ENCODE measurements at regions not wholly inside any gene's neighbourhood (a gene's known extent, or its start where the extent isn't known, plus 50 kb on each side); places are given as distances from the start of the nearest gene placed in this dataset.
"Not testable (repeated sequence)": the region's sequence is repeated elsewhere in the genome, so short reads cannot be mapped to it uniquely, and the experiment has no call there.

DNA sequence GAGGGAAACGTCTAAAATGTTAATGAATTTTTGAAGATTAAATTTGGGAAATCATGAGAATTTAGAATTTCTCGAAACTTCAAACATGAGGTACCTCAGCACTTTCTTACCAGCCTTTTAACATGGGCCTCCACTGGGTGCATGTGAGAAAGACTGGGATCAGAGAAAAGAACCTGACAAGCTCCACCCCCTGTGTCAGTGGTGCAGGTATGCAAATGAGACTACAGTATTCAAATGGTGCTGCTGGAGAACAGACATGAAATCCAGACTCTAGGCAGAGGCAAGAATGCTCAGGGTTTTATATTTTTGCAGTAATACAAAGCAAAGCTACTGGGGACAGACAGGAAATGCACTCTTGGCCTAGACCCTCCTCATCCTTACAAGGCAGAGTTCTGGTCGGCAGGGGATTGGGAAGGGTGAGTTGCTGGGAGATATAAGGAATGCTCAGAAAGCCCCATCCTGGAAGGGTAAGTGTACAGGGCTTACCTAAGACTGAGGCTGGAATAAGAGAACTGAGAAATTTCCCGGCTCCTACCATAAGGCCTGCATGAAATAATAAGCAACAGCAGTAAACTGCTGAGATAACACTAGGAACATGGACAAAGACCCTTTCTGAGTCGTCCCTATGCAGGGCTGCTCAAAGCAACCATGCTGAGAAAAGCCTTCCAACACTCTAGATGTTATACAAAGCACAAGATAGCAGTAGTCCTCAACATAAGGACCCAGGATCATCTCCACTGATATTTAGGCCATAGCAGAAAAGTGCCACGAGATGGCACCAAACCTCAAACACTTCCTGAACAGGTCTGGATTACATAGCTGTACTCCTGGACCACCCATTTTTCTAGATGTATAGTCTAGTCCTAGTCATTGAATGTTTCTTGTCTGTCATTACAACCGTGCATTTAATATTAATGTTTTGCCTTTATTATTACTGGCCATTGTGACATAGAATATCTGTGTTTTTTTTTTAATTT, 260.8 kb downstream of the RASSF9 start:
- DNase-seq: peak; percentile 65

DNA sequence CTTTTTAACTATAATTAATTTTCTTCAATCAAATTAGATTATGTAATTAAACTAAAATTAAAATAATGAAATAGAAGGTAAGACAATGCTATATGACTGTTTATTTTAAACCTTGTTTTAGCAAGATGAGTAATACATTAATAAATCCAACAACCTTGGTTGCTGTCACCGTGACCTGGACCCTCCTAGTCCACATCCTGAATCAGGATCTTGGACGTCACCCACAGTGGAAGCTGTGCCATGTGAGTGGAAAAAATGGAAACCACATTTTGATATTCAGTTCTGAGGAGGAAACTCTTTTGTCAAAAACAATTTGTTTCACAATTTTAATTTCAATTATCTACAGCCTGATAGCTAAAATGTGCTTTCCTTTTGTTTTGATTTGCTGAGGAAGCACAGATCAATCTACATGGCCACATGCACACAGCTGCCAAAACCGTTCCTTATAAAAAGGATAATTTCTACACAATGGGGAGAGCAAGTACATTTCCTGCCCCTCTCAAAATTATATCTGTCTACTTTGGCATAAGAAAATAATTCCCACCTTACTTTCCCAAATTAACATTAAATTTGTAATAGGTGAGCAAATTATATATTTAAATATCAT, 255.5 kb downstream of the RASSF9 start:
- DNase-seq: peak; percentile 6

DNA sequence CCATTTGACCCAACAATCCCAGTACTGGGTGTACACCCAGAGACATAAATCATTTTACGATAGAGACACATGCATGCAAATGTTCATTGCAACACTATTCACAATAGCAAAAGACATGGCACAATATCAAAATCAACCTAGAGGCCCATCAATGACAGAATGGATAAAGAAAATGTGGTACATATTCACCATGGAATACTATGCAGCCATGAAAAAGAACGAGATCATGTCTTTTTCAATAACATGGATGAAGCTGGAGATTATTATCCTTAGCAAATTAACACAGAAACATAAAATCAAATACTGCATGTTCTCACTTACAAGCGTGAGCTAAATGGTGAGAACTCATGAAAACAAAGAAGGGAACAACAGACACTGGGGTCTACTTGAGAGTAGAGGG, 249.1 kb downstream of the RASSF9 start:
- DNase-seq: no peak

DNA sequence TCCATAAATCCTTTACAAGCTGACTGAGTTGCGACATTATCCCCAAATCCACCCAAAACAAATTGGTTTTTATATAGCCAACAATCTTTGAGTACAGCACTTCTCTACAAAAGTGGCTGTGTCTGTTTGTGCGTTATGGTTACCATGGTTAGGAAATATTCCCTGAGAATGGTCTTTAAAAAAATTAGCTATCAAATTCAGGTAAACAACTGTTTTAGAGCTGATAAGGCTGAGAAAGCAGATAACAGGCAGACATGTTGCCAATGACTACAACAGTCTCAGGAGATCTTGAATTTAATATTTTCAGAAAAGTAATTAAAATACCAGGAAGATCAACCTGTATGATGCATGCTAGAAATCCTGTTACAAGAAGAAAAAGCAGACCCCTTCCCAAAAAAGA, 248.0 kb downstream of the RASSF9 start:
- DNase-seq: no peak

DNA sequence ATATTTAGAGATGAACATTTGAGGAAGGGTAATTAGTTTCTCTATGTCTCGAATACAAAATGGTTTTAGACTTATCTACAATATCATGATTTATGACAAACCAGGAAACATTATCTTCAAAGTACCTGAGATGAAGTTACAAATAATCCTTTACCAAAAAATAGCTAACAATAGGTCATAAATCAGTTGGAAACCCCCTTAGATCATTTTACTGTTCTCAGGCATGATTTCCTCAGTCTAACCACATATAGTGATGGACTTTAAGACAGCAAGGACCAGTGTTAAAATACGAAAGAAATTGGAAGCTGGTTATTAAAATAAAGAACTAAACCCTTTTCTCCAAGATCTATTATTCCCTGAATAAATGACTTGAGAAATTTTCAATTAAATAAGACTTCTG, 235.4 kb downstream of the RASSF9 start:
- no peak for DNase-seq

DNA sequence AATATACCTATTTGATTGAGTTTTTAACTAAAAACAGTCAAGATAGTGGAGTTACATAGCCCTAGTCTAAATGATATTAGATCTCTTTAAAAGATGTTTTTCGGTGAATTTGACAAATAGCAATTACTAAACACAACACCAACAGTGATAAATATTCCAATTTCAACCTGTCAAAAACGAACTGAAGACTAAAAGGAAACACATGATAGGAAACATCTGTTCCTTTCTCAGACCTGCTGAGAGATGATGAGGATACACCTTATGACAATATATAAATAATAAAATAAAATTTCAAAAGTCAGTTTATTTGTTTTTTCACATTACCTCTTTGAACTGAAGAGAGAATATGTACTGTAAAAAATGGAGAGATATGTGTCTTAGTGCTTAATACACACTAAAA, 232.7 kb downstream of the RASSF9 start:
- DNase-seq: no peak

DNA sequence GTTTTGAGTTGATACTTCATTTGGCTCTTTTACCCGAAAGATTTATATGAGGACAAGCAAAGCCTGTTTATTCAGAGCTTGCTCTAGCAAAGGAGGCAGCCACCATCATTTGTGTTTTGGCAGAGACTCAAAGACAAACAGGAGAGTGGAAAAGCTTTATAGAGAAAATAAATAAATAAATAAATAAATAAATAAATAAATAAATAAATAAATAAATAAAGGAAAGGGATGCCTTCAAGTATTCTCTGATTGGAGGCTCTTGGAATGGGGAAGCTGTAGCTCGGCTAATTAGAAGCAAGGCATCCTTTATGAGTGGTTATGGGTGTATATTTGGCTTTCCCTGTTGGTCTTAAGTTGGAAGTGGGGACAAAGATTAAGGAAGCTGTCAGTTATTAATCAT, 229.8 kb downstream of the RASSF9 start:
- DNase-seq: no peak

DNA sequence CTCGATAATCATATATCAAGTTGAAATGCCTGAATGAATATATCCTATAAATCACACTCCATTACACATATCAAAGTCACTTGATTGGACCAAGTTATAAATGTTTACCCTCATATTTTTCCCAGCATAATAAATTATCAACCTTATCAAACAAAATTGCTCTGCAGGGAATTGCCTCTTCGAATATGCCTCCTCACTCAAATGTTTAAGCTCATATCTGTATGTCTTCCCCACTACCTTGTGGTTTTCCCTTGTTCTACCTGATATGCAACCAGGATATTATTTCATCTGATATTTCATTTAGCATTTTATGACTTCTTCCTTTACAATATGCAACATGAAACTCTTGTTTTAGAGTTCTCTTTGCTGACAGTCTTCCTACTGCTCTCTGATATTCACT, 226.4 kb downstream of the RASSF9 start:
- DNase-seq: no peak

DNA sequence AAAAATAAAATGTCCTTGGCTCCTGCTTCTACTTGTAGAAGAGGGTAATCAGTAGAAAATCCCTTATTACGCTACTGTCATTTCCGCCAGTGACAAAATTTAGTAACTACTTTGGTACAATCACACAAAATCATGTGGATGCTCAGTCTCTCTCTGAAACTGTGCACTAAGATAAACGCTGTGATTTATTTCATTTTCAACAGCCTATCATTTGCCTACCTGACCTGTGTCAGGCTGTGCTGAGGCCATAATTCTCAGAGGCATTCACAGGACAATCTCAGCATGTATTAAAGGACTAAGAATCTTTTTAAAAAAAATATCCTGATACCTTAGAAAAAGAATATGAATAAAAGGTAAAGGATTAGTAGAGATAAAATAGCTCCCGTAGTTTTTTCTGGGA, 226.0 kb downstream of the RASSF9 start:
- no peak for DNase-seq

DNA sequence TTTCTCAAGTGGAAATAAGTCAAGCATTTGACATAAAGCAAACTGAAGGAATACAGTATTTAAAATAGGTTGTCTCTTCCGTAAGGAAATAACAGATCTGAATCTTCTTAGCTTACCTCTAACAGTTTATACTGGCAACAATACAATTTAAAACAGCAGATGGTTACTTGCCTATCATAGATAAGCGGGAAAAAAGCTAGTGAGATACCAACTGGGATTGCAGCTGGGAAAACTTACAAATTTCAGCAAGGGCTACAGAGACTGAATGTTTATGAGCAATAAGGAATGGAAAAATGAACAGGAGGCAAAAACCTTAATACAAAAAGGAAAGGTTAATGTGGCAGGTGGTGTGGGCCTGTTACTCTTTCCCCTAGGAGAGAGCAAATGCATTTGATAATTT, 220.0 kb downstream of the RASSF9 start:
- DNase-seq: no peak

DNA sequence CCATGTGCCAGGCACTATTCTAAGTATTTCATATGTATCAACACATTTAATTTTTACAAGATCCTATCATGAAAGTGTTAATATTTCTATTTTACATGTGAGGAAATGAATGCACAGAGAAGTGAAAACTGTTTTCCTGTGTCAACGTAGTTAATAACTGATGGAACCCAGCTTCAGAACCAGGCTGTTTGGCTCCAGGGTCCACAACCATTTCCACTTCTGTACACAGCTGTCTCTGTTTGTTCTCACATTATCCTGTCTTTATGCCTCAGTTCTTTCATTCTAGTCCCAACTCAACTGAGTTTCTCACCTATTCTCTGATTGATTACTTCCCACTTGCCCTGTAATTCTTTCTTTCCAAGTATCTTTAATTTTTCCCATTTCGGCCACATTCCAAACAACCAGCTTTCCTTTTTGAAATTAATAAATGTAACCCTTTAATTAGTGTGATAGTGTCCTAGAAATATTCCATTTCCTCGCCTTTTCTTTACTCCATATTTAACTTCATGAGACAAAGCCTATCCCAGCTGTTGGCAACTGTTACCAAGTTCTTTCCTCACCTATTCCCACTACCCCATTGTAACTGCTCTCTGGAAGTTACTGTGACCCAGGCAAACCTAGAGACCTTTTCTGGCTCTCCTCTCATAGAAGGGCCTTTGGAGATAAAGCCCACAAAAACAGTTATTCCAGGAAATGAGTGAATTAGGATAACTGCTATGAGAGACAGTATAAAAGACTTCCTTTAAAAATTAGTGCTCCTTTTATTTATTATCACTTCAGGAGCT, 218.7 kb downstream of the RASSF9 start:
- DNase-seq: no peak

DNA sequence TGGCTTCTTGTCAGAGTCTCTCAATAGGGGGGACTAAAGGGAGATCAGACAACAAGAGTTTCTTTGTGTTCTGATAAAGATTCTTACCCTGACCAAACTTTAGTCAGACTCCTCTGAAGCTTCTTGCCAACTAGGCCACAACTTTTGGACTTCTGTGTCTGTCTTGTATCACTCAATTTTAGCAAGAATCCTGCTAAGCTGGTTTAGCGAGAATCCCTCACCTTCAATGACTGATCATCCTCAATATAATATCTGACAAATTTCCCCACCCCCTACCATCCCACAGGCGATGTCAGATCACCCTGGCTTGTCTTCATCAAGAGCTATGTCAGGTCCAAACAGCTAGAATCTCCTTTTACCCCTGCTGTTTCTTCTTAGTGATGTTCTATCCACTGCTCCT, 215.2 kb downstream of the RASSF9 start:
- no peak for DNase-seq

DNA sequence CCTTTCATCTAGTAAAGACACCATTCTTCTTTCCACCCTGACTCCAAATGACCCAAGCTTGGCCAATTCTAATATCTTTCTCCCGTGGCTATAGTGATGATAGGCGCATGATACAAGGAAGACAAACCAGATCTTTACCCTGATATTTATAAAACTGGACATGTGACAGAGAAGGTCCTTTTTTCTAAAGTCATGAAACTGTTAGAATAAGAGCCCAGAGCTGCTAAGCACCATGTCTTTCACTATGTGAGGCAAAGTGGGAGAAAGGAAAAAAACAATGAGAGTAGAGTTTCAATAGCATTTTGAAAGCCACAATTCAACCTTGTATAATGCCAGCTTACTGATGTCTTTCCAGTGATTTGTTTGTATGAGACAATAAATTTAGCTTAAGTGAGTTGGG, 212.4 kb downstream of the RASSF9 start:
- DNase-seq: no peak

DNA sequence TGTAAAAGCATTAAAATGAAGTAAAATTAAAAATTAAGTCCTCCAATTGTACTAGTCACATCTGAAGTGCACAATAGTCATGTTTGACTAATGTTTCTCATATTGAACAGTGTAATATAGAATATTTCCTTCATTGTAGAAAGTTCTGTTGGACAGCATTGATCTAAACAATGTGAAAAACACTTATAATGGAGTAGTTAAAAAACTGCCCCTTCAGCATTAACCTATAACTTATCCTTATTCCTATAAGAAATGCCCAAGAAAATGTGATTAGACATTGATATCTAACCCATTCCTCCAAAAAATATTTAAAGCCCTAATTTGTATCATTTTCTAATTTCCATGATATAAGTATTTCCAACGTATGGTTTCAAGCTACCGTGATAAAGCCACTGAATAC, 210.7 kb downstream of the RASSF9 start:
- no peak for DNase-seq

DNA sequence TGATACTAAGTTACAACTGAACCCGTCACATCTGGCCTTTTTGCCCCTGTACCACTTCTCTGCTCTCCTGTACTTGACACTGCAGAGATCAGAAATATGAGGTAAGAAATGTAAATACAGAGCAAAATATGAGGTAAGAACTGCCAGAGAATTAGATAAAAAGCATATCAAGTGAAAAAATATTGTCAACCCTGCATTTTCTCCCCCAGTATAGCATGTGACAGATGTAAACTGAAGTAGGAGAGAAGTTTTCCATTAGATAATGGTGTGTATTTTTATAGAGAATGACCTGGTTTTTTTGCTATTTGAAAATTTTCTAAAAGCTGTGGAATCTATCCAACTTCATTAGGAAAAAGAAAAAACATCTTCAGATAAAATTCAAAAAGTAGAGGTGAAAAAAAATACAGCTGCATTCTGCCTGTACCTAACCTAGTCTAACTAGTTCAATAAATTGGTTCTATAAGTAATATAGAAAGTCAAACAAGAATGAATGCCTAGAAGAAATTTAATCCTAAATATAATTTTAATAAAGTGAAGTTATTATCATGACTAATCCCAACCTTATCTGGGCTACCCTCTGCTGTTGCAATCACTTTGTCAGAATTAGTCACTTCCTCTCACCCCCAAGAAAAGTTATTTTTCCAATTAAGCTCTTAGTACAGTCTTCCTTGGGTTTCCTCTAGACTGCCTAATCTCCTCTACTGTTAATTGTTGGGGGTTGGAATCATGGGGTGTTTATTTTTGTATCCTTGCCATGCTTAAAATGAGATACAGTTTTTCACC, 210.0 kb downstream of the RASSF9 start:
- peak; percentile 85 for DNase-seq

DNA sequence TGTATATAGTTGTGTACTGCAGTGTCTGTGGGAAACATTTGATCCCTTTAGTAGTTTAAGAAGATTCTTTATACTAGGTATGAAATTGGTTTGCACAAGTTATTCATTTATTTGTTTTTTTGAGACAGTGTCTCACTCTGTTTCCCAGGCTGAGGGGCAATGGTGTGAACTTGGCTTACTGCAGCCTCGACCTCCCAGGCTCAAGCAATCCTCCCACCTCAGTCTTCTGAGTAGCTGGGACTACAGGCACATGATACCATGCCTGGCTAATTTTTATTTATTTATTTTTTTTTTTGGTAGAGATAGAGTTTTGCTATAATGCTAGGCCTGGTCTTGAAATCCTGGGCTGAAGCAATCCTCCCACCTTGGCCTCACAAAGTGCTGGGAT, 209.4 kb downstream of the RASSF9 start:
- DNase-seq: no peak

DNA sequence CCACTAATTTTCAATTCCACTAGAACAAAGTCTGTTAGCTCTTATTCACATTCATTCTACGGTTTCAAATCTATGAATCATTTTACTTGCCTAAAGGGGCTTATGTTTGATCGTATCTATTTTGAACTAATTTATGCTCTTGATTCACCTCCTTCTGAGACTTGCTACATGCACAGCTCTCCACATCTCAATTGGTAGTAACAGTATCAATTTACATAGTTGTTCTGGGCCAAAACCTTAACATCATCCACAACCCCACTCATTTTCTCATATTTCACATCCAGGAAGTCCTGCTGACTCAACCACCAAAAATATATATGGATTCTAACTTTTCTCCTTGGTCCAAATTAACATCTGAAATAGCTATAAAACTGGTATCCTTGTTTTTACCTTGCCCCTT, 208.6 kb downstream of the RASSF9 start:
- DNase-seq: peak; percentile 88

DNA sequence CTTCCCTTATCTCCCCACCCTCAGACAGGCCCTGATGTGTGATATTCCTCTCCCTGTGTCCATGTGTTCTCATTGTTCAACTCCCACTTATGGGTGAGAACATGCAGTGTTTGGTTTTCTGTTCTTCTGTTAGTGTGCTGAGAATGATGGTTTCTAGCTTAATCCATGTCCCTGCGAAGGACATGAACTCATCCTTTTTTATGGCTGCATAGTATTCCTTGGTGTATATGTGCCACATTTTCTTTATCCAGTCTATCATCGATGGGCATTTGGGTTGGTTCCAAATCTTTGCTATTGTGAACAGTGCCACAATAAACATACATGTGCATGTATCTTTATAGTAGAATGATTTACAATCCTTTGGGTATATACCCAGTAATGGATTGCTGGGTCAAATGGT, 207.6 kb downstream of the RASSF9 start:
- DNase-seq: not testable (repeated sequence)

DNA sequence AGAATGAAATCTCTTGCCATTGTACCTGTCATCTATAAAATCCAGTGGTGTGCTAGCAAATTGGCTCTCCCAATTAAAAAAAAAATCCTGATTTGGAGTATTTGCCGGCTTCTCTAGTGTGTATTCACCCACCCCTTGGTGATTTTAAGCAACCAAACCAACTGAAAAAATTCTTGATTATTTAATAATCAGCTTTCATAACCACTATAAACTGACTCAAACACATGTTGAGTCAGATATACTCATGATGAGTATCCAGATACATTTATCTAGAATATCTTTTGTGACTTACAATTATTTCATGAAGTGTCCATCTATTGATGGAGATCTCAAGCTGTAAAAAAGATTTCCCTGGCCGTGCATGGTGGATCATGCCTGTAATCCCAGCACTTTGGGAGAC, 205.4 kb downstream of the RASSF9 start:
- DNase-seq: no peak

DNA sequence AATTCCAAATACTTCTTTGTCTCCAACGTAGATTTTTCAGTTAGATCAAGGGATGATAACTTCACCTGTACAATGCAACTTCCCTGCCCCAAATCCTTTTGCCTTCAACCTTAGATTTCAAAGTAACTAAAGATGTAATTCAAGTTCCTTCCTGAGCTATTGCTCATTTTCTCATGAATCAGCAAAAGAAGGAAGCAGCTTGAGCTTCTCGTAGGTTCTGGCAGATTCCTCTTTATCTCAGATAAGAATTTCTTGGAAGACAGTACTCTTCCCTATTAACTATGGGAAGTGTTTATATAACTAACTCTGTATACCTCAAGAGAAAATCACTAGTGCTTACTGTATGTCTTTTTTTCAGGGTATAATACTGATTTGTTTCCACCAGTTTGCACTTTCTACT, 203.8 kb downstream of the RASSF9 start:
- peak; percentile 36 for DNase-seq

DNA sequence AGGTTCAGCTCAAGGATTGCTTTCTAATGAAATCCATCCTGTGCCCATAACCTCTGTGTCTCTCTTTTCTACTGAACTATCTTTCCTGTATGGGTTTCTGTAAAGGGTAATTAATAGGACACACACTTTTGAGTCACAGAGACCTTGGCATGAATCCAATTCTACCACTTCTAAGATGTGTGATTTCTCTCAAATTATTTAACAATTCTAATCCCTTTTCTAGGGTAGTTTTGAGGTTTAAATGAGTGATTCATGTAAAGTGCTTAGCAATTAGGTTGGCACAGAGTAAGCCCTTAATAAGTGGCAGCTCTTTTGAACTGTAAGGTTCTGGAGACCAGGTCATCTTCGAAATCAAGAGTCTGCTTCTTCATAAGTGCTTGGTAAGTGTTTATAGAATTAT, 202.7 kb downstream of the RASSF9 start:
- DNase-seq: peak; percentile 27

DNA sequence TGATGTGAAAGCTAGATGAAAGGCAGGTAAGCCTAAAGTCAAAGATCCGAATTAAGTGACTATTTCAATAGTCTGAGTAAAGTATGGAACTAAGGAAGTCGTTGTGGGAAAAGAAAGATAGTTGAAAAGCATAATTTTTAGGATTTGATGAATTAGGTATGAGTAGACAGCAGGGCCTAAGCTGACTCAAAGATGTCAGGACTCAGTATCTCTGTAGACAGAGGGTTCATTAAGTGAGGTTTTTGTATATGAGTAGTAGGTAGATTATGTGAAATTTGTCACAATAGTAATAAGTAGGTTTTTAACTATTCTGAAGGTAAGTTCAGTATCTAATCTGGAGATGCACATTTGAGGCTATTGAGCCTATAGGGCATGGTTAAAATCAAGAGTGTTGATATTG, 196.4 kb downstream of the RASSF9 start:
- DNase-seq: peak; percentile 74

DNA sequence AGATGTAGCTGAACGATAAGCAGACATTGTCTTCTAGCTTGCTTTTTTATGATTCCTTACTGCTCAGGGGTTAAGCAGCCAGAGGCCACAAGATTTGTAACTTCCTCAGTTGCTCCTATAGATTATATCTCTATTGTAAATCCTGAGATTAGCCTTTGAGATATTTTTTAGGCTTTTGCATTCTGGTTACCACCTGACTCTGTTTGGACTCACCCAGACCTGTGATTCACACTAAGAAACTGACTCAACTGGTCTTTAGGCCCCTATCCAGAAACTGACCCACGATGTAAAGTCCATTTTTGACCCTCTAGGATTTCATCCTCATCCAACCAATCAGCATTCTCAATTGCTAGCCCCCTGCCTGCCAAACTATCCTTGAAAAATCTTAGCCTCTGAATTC, 194.4 kb downstream of the RASSF9 start:
- no peak for DNase-seq
